ENCODE measurements at regions not wholly inside any gene's neighbourhood (a gene's known extent, or its start where the extent isn't known, plus 50 kb on each side); places are given as distances from the start of the nearest gene placed in this dataset.
A peak's percentile ranks its signal among the peaks of the same experiment; 100 is the strongest.

- H3K27me3 ChIP-seq, result peaks cover 0 to 4% (median 0%) of the 10 kb centered on the region in 9 donors
- TF ChIP-seq POLR2A (IDR thresholded peaks at IDR 0.05), result no peak
- TF ChIP-seq, protein P1, sequence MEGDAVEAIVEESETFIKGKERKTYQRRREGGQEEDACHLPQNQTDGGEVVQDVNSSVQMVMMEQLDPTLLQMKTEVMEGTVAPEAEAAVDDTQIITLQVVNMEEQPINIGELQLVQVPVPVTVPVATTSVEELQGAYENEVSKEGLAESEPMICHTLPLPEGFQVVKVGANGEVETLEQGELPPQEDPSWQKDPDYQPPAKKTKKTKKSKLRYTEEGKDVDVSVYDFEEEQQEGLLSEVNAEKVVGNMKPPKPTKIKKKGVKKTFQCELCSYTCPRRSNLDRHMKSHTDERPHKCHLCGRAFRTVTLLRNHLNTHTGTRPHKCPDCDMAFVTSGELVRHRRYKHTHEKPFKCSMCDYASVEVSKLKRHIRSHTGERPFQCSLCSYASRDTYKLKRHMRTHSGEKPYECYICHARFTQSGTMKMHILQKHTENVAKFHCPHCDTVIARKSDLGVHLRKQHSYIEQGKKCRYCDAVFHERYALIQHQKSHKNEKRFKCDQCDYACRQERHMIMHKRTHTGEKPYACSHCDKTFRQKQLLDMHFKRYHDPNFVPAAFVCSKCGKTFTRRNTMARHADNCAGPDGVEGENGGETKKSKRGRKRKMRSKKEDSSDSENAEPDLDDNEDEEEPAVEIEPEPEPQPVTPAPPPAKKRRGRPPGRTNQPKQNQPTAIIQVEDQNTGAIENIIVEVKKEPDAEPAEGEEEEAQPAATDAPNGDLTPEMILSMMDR (IDR thresholded peaks at IDR 0.05), result no peak
- H3K9me3 ChIP-seq, result no peaks in the 10 kb centered on the region
- peaks cover 0 to 24% (median 0%) of the 10 kb centered on the region in 12 donors for H3K4me1 ChIP-seq
- peak overlapping the region in 1 of 12 donors; percentile 10 for H3K27ac ChIP-seq
- no peaks in the 10 kb centered on the region for H3K36me3 ChIP-seq
- DNase-seq (no peak), ATAC-seq (no peak)
- intact Hi-C loops (cut with DNase I), result loop anchor here in 1 of 10 donors (2.0 to 5.0 kb wide), 2 partner anchors 47 to 78 kb away; no protein-coding TSS in a partner anchor
- no peak overlapping the region for H3K4me3 ChIP-seq
- 77 to 86% (median 85%) methylated on average over 11 to 12 of the region's 12 CpGs for WGBS, 4 donors
Measured at GRCh38 chr6:169165561-169166300, 87.9 kb downstream of the THBS2 start.

DNA sequence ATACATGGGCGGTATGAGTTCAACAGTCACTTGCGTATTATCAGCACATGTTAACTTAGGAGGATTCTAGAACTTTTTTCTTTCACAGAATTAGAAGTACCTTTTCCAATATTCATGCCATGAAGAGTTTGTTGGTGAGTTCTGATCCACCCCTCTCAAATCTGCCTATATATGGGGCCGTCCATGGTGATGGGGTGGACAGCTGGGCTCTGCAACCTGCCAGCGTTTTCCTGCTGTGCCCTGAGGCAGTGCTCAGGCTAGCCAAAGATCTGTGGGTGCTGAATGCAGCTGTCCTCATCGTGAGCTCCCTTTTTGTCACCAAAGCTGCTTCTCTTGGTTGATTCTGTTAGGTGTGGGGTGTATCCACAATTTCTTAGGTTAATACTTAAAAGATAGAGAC lies 88.7 kb downstream of the THBS2 start:
- DNase-seq, result no peak
- 74 to 91% (median 89%) methylated on average over 5 of the region's 5 CpGs for WGBS, 4 donors
- H3K4me3 ChIP-seq, result no peak overlapping the region
- no peak for TF ChIP-seq POLR2A (IDR thresholded peaks at IDR 0.05)
- TF ChIP-seq, protein P1 (IDR thresholded peaks at IDR 0.05), result no peak
- H3K27ac ChIP-seq, result peak overlapping the region in 1 of 12 donors; percentile 10
- no peaks in the 10 kb centered on the region for H3K9me3 ChIP-seq
- peaks cover 0 to 24% (median 0%) of the 10 kb centered on the region in 12 donors for H3K4me1 ChIP-seq
- no peak for ATAC-seq
- peaks cover 0 to 4% (median 0%) of the 10 kb centered on the region in 9 donors for H3K27me3 ChIP-seq
- no peaks in the 10 kb centered on the region for H3K36me3 ChIP-seq
- intact Hi-C loops (cut with DNase I), result loop anchor here in 1 of 10 donors (2.0 to 5.0 kb wide), 2 partner anchors 48 to 78 kb away; no protein-coding TSS in a partner anchor

- ATAC-seq, result no peak
- Histone ChIP-seq H3K27ac (no peak overlapping the region), H3K4me3 (no peak overlapping the region), H3K4me1 (peaks cover 0 to 23% (median 0%) of the 10 kb centered on the region in 12 donors), H3K27me3 (peaks cover 0 to 4% (median 0%) of the 10 kb centered on the region in 9 donors), H3K36me3 (no peaks in the 10 kb centered on the region), H3K9me3 (no peaks in the 10 kb centered on the region)
- TF ChIP-seq POLR2A (IDR thresholded peaks at IDR 0.05), result no peak
- TF ChIP-seq, protein P1 (IDR thresholded peaks at IDR 0.05), result no peak
- intact Hi-C loops (cut with DNase I), result loop anchor here in 1 of 10 donors (2.0 kb wide), 1 partner anchor 48 kb away; no protein-coding TSS in a partner anchor
- DNase-seq, result no peak
- 95 to 98% (median 97%) methylated on average over 5 of the region's 5 CpGs for WGBS, 4 donors
Measured at GRCh38 chr6:169164451-169164850, 89.2 kb downstream of the THBS2 start.

DNA sequence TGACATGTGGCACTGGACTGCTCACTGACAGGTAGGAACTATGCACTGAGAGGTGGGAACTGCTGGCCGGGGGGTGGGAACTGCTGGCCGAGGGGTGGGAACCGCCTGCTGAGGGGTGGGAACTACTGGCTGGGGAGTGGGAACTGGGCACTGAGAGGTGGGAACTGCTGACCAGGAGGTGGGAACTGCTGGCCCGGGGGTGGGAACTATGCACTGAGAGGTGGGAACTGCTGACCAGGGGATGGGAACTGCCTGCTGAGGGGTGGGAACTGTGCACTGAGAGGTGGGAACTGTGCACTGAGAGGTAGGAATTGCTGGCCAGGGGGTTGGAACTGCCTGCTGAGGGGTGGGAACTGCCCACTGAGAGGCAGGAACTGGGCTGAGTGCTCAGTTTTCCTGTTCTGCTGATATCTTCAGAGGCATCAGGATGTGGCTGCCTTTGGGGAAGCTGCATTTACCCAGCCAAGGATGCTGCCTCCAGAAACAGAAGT lies 90.2 kb downstream of the THBS2 start:
- Histone ChIP-seq H3K36me3 (no peaks in the 10 kb centered on the region), H3K9me3 (no peaks in the 10 kb centered on the region), H3K4me1 (peaks cover 0 to 16% (median 2%) of the 10 kb centered on the region in 12 donors), H3K27ac (peak overlapping the region in 6 of 12 donors; percentile 19 to 59 (median 40)), H3K4me3 (no peak overlapping the region), H3K27me3 (no peaks in the 10 kb centered on the region)
- TF ChIP-seq, protein P1 (IDR thresholded peaks at IDR 0.05), result no peak
- no peak for TF ChIP-seq POLR2A (IDR thresholded peaks at IDR 0.05)
- ATAC-seq (peak in 2 of 4 donors; percentile 1 to 20), DNase-seq (no peak)
- 85 to 91% (median 89%) methylated on average over 4 of the region's 4 CpGs for WGBS, 4 donors
- intact Hi-C loops (cut with DNase I), result no loop called here

Data from heart left ventricle (tissue), 16 donors.